Common myeloid progenitor, CD34-positive (primary cell): ENCODE measurements at regions not wholly inside any gene's neighbourhood (a gene's known extent, or its start where the extent isn't known, plus 50 kb on each side); places are given as distances from the start of the nearest gene placed in this dataset.

ENCODE experiments used
- CTCF ChIA-PET: fragments of 350-600 bp; sonication (Branson Sonifier 250); formaldehyde crosslinking; loops from one replicate; lab custom pipeline; 2021; ENCODE audit warnings: antibody characterized with exemption; lab: Charles Lee
- POLR2A ChIA-PET: fragments of 350-600 bp; sonication (Branson Sonifier 250); formaldehyde crosslinking; loops from one replicate; lab custom pipeline; 2021; ENCODE audit warnings: antibody characterized with exemption; lab: Charles Lee
- DNase-seq, 3 donors: peaks; one replicate each; pipeline versions ENCODE4 v3.0.0 to v3.0.0-alpha.2; 2013
- H3K27ac ChIP-seq, 2 experiments: 1 replicate in 1 of 2; 2 replicates in 1 of 2; pipeline ENCODE4 v1.7.0; 2013; ENCODE audit warnings: inconsistent platforms in 2 of 2, low read length in 2 of 2, mild to moderate bottlenecking in 2 of 2, low read depth in 1 of 2, moderate library complexity in 1 of 2; ENCODE audit not compliant: severe bottlenecking in 2 of 2, insufficient read depth in 1 of 2, poor library complexity in 1 of 2
- H3K27me3 ChIP-seq, 5 experiments: replicated peaks in 2 of 5; 1 replicate in 3 of 5; 2 replicates in 2 of 5; pipeline versions ENCODE4 v1.6.1 to v1.7.0; 2013; ENCODE audit warnings: low read length in 4 of 5, mild to moderate bottlenecking in 2 of 5, moderate library complexity in 2 of 5, inconsistent platforms in 1 of 5; ENCODE audit not compliant: insufficient read depth in 5 of 5, control insufficient read depth in 4 of 5
- H3K36me3 ChIP-seq, 4 experiments: 1 replicate in 2 of 4; 2 replicates in 2 of 4; pipeline versions ENCODE4 v1.6.1 to v1.7.0; 2013; ENCODE audit warnings: low read length in 3 of 4, control low read depth in 1 of 4, mild to moderate bottlenecking in 1 of 4; ENCODE audit not compliant: control insufficient read depth in 4 of 4, insufficient read depth in 4 of 4
- H3K4me1 ChIP-seq, 4 experiments: 1 replicate in 3 of 4; 2 replicates in 1 of 4; pipeline versions ENCODE4 v1.6.1 to v1.7.1; 2013; ENCODE audit warnings: low read length in 3 of 4, mild to moderate bottlenecking in 3 of 4, control low read depth in 1 of 4, inconsistent platforms in 1 of 4, moderate library complexity in 1 of 4; ENCODE audit not compliant: control insufficient read depth in 4 of 4, insufficient read depth in 4 of 4; ENCODE audit errors: control extremely low read depth in 1 of 4
- H3K4me3 ChIP-seq, 7 experiments: 1 replicate in 4 of 7; 2 replicates in 3 of 7; pipeline versions ENCODE4 v1.5.1 to v1.7.0; 2013; ENCODE audit warnings: mild to moderate bottlenecking in 7 of 7, low read length in 6 of 7, moderate library complexity in 6 of 7, inconsistent platforms in 2 of 7, low read depth in 2 of 7, control low read depth in 1 of 7; ENCODE audit not compliant: insufficient read depth in 4 of 7, control insufficient read depth in 1 of 7; ENCODE audit errors: extremely low read depth in 1 of 7
- H3K9me3 ChIP-seq, 5 experiments: 1 replicate in 4 of 5; 2 replicates in 1 of 5; pipeline versions ENCODE4 v1.6.1 to v1.7.1; 2013; ENCODE audit warnings: low read length in 4 of 5, mild to moderate bottlenecking in 2 of 5, inconsistent platforms in 1 of 5, low read depth in 1 of 5, moderate library complexity in 1 of 5; ENCODE audit not compliant: control insufficient read depth in 4 of 5, insufficient read depth in 2 of 5; ENCODE audit errors: control extremely low read depth in 1 of 5
- WGBS: methylation state at CpG from one replicate; pipeline ENCODE4 v1.1.5; 2013; ENCODE audit not compliant: insufficient coverage; 5-methylcytosine and 5-hydroxymethylcytosine counted together

- H3K27me3 ChIP-seq, result no peaks in the 10 kb centered on the region
- POLR2A ChIA-PET, result no interaction called here
- CTCF ChIA-PET, result no interaction called here
- no peak overlapping the region for H3K27ac ChIP-seq
- no peaks in the 10 kb centered on the region for H3K4me1 ChIP-seq
- no peaks in the 10 kb centered on the region for H3K9me3 ChIP-seq
- no peak for DNase-seq
- no peaks in the 10 kb centered on the region for H3K36me3 ChIP-seq
- WGBS, result 81% methylated on average over 3 of the region's 3 CpGs
- no peak overlapping the region for H3K4me3 ChIP-seq
These were observed 260.4 kb upstream of the TAC1 start for GRCh38 chr7:97471491-97471890.

DNA sequence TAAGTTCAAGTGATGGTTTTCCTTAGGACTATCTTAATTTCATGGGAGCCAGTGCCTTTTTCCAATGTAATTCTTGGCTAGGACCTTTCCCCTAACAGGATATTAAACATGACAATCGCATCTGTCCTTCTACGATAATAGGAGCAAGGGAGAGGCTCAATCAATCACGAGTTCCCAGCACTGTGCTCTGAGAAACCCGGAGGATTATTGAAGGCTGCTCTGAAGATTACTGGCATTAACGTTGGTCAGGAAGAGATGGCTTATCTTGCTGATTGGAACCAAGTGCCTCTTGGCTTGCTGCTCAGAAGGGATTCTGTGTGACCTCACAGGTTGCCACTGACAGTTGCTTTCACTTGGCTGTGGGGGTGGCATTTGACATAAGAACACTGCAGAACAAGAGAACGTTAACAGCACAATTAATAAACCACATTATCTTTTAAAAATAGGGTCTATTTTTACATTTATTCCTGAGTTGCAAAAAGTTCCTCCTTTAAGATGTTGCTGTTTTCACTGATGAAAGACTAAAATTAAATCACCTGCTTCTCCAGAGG is 252.1 kb upstream of the TAC1 start:
- 71% methylated on average over 5 of the region's 6 CpGs for WGBS
- POLR2A ChIA-PET, result no interaction called here
- peaks cover 0 to 2% (median 0%) of the 10 kb centered on the region in 5 experiments for H3K27me3 ChIP-seq
- no peak overlapping the region for H3K27ac ChIP-seq
- no peaks in the 10 kb centered on the region for H3K9me3 ChIP-seq
- no peak overlapping the region for H3K4me3 ChIP-seq
- DNase-seq, result no peak
- no peaks in the 10 kb centered on the region for H3K4me1 ChIP-seq
- no peaks in the 10 kb centered on the region for H3K36me3 ChIP-seq
- CTCF ChIA-PET, result no interaction called here

DNA sequence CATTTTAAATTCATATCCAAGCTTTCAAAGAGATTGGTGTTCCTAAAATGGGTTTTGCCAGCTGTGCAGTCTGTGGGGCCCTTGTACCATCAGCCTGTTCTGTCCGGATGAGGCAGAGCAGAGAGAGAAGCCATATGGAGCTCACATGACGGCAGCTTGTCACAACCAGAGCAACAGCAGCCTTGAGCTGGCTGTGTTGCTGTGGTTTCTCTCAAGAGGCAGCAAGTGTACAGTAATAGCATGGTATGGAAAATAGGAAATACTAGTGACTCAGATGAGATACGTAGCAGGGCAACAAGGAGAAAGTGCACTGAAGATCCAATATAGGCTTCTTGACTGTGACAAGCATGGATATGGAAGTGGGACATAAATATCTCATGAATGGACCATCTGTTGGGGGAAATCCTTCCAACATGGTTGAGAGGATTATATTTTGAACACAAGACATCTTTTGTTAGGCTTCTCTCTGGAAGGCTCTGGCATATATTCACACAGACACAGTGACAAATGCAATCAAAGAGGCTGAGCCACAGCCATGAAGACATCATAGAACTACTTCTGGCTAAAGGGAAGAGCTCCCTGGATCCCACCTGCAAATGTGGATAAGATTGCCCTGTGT is 251.0 kb upstream of the TAC1 start:
- Histone ChIP-seq H3K4me3 (no peak overlapping the region), H3K36me3 (no peaks in the 10 kb centered on the region), H3K27ac (no peak overlapping the region), H3K27me3 (peaks cover 0 to 2% (median 0%) of the 10 kb centered on the region in 5 experiments), H3K9me3 (no peaks in the 10 kb centered on the region), H3K4me1 (no peaks in the 10 kb centered on the region)
- CTCF ChIA-PET, result no interaction called here
- 95% methylated on average over 3 of the region's 3 CpGs for WGBS
- POLR2A ChIA-PET, result no interaction called here
- DNase-seq, result no peak

DNA sequence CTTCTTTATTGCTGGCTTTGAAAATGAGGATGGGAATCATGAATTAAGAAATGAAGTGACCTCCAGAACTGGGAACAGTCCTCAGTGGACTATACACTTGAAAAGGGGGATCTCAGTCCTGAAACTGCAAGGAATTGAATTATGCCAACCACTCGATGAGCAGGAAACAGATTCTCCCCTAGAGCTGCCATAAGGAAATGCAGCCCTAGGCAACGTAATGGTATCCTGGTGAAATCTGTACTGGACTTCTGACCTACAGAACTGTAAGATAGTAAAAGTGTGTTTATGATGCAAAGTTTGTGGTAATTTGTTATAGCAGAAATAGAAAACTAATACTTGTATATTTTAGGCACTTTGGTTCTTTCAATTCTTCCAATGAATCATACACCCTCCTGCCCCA is 236.4 kb upstream of the TAC1 start:
- Histone ChIP-seq H3K9me3 (no peaks in the 10 kb centered on the region), H3K4me1 (no peaks in the 10 kb centered on the region), H3K27ac (no peak overlapping the region), H3K36me3 (no peaks in the 10 kb centered on the region), H3K4me3 (no peak overlapping the region), H3K27me3 (no peaks in the 10 kb centered on the region)
- ChIA-PET CTCF (no interaction called here), POLR2A (no interaction called here)
- 58% methylated on average over 2 of the region's 2 CpGs for WGBS
- no peak for DNase-seq

DNA sequence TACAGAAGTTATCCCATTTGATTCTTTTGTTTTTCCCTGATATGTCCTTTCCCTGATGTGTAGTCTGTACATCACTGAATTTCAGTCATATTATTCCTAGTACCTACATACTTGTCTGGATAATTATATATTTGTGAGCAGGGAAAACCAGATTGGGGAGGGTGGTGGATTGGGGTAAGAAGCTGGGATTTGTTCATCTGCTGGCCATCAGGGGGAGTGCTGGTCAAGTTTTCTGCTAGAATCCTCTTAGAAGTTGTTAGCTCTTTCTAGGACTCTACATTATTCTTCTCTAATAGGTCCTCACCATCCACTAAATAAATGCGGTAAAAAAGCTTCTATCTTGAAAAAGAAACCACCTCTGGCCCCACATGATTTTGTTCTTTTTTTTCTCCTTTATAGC is 232.7 kb upstream of the TAC1 start:
- WGBS, result 60% methylated on average over 1 of the region's 1 CpG
- Histone ChIP-seq H3K36me3 (no peaks in the 10 kb centered on the region), H3K27ac (no peak overlapping the region), H3K4me1 (no peaks in the 10 kb centered on the region), H3K4me3 (no peak overlapping the region), H3K9me3 (no peaks in the 10 kb centered on the region), H3K27me3 (no peaks in the 10 kb centered on the region)
- ChIA-PET POLR2A (no interaction called here), CTCF (interaction anchor here (1.1 kb wide), 1 partner anchor 514 kb away, joined by 3 read pairs; no protein-coding TSS in a partner anchor)
- DNase-seq, result peak; percentile 13 to 37 (median 20)

DNA sequence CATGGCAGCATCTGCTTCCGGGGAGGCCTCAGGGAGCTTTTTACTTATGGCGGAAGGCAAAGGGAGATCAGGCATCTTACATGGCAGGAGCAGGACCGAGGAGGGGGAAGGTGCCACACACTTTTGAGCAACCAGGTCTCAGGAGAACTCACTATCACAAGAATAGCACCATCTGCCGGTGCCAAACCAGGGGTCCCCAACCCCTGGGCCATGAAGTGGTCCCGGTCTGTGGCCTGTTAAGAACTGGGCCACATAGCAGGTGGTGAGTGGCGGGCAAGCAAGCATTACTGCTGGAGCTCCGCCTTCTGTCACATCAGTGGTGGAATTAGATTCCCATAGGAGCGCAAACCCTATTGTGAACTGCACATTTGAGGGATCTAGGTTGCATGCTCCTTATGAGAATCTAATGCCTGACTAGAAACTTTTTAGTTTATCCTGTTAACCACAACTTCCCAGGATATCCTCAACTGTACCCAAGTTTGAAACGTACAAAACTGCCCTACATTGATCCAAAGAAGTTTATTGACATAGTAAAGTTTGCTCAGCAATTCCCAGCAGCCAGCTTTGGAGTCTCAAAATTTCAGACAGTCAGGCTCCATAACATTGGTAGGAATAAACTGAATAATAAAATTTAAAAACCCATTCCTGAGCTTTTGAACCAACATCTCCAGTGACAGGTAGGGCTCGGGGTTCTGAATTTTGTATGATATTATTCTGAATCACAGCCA is 228.4 kb upstream of the TAC1 start:
- CTCF ChIA-PET, result no interaction called here
- DNase-seq, result no peak
- no peak overlapping the region for H3K4me3 ChIP-seq
- H3K36me3 ChIP-seq, result no peaks in the 10 kb centered on the region
- peaks cover 0 to 4% (median 0%) of the 10 kb centered on the region in 5 experiments for H3K27me3 ChIP-seq
- POLR2A ChIA-PET, result no interaction called here
- H3K4me1 ChIP-seq, result no peaks in the 10 kb centered on the region
- no peaks in the 10 kb centered on the region for H3K9me3 ChIP-seq
- no peak overlapping the region for H3K27ac ChIP-seq
- 86% methylated on average over 7 of the region's 10 CpGs for WGBS

GRCh38 chr7:97506728-97507127 is 225.2 kb upstream of the TAC1 start:
- Histone ChIP-seq H3K4me3 (no peak overlapping the region), H3K4me1 (no peaks in the 10 kb centered on the region), H3K36me3 (no peaks in the 10 kb centered on the region), H3K27me3 (peaks cover 0 to 4% (median 0%) of the 10 kb centered on the region in 5 experiments), H3K9me3 (no peaks in the 10 kb centered on the region), H3K27ac (no peak overlapping the region)
- POLR2A ChIA-PET, result no interaction called here
- DNase-seq, result no peak
- CTCF ChIA-PET, result no interaction called here
- WGBS, result no CpG with 5 or more reads among the region's 3 CpGs
